ENCODE measurements at regions not wholly inside any gene's neighbourhood (a gene's known extent, or its start where the extent isn't known, plus 50 kb on each side); places are given as distances from the start of the nearest gene placed in this dataset.
"Not testable (repeated sequence)": the region's sequence is repeated elsewhere in the genome, so short reads cannot be mapped to it uniquely, and the experiment has no call there.

GRCh38 chr20:56724241-56724757, 95.2 kb downstream of the TFAP2C start:
- no peak for DNase-seq (ENCODE audit: low spot score)

GRCh38 chr20:56730003-56730402, 100.9 kb downstream of the TFAP2C start:
- no peak for DNase-seq (ENCODE audit: low spot score)

DNA sequence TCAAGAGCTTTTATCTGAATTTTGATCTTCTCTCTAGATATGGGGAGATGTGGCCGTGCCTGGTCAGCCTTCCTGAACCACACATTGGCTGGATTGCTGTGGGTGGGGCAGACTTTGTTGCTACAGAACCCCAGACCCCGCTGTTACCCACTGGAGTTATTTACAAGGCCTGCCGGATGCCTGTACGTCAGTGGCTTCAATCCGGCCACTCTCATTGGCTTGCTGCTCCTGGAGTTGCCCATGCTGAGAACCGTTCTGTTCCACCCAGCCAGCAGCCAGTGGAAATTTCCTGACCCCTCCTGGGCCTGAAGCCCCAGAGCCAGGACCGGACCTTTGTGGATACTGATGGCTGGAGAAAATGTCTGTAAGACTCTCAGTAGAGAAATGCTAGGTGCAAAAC, 101.9 kb downstream of the TFAP2C start:
- DNase-seq (ENCODE audit: low spot score) = no peak

DNA sequence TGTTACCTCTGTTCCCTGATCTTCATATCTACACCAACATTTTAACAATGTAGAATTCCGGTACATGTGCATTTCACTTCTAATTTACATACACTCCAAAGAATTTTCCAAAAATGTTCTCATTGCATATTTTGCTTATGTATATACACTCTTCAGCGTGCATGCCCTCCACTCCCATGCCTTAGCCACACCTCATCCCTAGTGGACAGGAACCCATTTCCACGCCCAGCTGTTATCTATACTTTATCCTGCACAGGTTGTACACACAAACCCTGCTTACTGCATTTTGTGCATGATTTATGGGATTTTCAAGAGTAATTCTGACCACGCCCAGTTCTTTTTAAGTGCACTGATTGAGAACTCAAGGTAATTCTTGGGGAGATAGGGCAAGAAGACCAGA, 102.4 kb downstream of the TFAP2C start:
- no peak for DNase-seq (ENCODE audit: low spot score)

GRCh38 chr20:56733967-56734366, 104.9 kb downstream of the TFAP2C start:
- DNase-seq (ENCODE audit: low spot score) = no peak

DNA sequence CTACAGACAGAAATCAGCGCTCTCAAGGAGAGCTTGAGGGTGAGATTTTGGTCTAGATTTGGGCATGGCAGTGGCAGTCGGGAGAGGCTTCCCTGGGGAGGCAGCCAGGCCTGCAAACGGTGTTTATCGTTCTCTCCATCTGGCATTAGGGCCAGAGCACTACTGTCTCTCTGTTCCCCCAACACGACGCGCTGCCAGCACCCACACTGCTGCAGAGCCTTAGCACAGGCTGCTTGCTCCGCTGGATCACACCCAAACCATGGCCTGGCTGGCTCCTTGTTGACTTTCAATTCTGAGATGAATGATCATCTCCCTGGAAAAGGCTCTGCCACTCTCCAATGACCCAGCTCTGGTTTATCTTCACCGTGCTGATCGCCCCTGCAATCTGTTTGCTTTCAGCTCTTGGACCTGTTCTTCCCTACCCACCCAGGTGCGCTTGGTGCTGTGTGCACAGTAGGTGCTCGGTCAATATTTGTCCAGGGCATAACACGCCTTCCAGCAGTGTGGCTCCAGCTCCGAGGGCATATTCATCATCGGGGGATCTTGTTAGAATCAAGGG, 106.1 kb downstream of the TFAP2C start:
- DNase-seq (ENCODE audit: low spot score) = no peak

- DNase-seq (ENCODE audit: low spot score) = no peak
Observed at GRCh38 chr20:56736285-56736857, 107.3 kb downstream of the TFAP2C start.

DNA sequence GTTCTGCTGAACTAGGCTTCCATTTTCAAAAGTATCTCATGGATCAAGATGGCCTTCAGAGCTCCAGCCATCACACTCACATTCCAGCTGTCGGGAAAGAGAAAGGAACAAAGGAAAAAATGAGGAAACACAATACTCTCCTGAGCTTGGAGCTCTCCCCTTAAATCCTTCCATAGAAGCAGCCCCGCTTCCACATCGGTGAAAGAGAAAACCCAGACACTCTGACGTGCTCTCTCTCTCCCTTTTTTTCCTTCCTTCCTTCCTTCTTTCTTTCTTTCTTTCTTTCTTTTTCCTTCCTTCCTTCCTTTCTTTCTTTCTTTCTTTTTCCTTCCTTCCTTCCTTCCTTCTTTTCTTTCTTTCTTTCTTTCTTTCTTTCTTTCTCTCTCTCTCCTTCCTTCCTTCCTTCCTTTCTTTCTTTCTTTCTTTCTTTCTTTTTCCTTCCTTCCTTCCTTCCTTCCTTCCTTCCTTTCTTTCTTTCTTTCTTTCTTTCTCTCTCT, 115.3 kb downstream of the TFAP2C start:
- not testable (repeated sequence) for DNase-seq (ENCODE audit: low spot score)

GRCh38 chr20:56748476-56749377, 119.6 kb downstream of the TFAP2C start:
- no peak for DNase-seq (ENCODE audit: low spot score)

DNA sequence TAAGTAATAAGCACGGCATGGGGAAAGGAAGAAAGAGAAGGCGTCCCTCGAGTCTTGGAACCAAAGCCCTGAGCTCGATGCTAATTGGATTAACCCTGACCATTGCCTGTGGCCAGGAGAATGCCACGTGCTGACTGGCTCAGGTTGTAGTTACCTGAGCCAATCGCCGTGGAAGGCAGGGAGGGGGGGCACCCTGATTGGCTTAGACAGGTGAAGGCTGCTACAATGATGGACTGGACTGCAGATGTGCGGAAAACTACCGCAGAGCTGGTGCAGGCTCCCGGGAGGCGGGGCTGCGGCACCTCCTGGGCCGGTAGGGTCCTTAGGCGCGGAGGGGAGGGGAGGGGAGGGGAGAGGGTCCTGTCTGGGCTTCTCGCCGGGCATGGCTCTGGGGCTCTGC, 121.3 kb downstream of the TFAP2C start:
- no peak for DNase-seq (ENCODE audit: low spot score)

GRCh38 chr20:56752274-56752673, 123.2 kb downstream of the TFAP2C start:
- DNase-seq (ENCODE audit: low spot score) = no peak

DNA sequence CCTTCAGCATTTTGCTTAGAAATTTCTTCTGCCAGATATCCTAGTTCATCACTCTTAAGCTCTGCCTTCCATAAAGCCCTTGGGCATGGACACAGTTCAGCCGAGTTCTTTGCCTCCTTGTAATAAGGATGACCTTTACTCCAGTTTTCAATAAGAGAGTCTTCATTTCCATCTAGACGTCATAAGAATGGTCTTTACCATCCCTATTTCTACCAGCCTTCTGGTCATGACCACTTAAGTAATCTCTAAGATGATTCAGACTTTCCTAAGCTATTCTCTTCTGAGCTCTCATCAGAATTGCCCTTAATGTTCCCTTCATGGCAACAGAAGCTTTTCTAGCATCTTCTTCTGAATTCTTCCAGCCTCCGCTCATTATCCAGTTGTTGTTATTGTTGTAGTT, 126.1 kb downstream of the TFAP2C start:
- no peak for DNase-seq (ENCODE audit: low spot score)

GRCh38 chr20:56756658-56757057, 127.6 kb downstream of the TFAP2C start:
- not testable (repeated sequence) for DNase-seq (ENCODE audit: low spot score)

GRCh38 chr20:56758706-56759105, 129.6 kb downstream of the TFAP2C start:
- no peak for DNase-seq (ENCODE audit: low spot score)

- no peak for DNase-seq (ENCODE audit: low spot score)
Observed at GRCh38 chr20:56759741-56760278, 130.7 kb downstream of the TFAP2C start.

DNA sequence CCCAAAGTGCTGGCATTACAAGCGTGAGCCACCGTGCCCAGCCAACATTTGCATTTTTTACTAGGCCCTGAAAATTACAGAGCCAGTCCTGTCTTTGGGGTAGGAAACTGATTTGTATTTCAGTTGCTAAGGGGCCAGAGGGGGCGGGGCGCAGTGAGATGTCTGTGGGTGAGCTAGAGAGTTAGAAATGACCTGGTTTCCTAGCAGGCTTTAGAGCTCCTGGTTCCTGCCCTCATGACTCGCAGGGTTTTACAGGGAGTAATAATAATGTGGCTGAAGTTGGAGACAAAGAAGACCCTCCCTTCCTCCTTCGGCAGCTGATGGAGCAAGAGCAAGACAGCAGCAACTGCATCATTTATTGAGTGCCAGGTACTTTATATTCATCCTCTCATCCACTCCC, 131.5 kb downstream of the TFAP2C start:
- no peak for DNase-seq (ENCODE audit: low spot score)

DNA sequence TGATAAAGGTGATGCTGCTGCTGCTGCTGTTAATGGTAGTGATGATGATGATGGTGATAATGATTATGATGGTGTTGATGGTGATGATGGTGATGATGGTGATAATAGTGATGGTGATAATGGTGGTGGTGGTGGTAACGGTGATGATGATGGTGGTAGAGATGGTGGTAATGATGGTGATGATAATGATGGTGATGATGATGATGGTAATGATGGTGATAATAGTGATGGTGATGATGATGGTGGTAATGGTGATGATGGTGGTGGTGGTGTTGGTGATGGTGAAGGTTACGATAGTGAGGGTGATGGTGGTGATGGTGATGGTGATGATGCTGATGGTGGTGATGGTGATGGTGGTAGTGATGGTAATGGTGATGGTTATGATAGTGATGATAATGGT, 132.3 kb downstream of the TFAP2C start:
- DNase-seq (ENCODE audit: low spot score) = no peak

DNA sequence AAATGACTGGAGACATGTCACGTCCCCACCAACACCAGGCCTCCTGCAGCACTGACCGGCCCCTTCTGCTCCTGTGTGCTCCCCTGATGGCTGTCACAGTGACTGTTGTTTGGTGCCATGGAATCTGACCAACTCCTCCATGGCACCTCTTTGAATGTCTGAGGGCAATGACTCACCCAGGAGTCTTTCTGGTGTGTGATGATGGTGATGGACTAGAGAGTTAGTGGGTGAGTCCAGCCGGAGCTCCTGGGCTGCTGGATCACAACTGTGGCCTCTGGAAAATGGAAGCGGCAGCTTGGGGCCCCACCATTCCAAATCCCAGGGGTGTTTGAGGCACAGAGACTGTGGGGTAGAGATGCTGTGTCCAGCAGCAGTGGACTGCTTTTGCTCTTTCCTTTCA, 133.3 kb downstream of the TFAP2C start:
- DNase-seq (ENCODE audit: low spot score) = no peak

DNA sequence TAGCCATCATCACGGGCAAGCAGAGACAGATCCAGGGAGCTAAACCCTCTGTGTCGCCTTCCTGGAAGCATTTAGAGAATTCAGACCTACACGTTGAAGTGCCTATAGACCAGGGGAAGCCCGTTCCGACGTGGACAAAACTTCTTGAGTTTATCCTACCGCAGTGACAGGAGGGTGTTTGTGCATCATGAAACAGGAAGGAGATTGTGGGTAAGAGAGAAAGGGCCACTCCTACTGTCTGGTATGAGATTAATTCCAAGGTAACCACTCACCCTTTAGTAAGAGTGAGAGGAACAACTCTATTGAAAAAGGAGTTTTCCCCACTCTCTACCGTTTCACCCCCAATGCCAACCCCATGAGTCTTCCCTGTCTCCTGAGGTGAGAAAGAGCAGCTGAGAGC, 133.7 kb downstream of the TFAP2C start:
- no peak for DNase-seq (ENCODE audit: low spot score)

- no peak for DNase-seq (ENCODE audit: low spot score)
Observed at GRCh38 chr20:56764671-56765070, 135.6 kb downstream of the TFAP2C start.

DNA sequence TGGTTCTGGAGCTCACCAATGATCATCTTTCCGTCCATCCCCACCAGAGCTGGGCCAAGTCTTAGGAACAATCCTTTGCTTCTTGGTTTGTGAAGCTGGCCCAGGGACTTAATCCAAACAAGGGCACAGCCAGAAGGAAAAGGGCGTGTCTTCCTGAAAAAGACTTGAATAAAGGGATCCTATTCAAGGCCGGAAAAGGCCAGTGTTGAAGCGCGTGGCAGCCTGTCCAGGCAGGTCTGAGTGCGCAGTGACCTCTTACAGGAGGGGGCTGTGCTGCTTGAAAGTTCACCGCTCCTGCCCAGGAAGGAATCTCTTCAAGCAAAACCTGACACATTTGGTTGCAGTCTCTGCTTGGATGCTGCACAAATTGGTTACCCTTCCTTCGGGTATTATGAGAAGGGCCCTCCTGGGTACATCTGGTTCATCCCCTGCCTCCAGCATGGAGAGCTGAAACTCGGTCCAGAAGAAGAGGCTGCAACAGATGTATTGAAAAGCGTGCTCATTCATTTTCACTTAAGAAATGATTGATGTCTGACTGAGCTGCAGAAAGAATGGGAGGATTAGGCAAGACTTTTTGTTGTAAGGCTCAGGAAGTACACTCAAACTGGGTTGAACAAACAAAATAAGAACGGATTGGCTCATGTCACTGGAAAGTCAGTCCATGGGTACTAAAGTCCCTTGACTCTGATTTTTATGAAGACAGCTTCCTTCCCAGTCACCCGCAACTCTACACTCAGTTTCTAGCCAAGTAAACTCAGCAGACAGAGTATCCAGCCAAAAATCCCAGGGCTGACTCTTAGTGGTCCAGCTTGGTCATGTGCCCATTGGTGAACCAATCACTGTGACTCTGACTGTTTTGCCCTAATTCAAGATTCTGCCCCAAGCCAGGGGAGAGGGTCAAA, 136.3 kb downstream of the TFAP2C start:
- DNase-seq (ENCODE audit: low spot score) = no peak

GRCh38 chr20:56766528-56766927, 137.4 kb downstream of the TFAP2C start:
- no peak for DNase-seq (ENCODE audit: low spot score)

All from LoVo (cell line).